ENCODE measurements at regions not wholly inside any gene's neighbourhood (a gene's known extent, or its start where the extent isn't known, plus 50 kb on each side); places are given as distances from the start of the nearest gene placed in this dataset.

DNA sequence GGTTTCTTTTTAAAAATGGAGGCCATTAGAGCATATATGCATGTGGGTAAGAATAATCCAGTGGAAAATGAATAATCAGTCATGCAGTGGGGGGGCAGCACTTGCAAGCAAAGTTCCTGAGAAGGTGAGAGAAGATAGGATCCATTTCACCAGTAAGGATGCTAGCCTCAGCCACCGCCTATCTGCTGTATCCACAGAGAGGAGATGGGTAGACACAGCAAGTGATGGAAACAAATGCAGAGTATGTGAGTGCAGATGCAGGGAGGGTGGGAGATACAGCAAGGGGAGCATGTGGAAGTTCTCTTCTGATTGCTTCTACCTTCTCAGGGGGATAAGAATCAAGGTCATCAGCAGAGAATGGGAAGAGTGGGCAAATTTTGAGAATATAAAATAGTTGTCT lies 171.4 kb upstream of the PDE1C start:
- H4K20me1 ChIP-seq (ENCODE audit: control insufficient read depth, extremely low read depth, insufficient read depth, low read length), result no peaks in the 10 kb centered on the region
- no peaks in the 10 kb centered on the region for H3K79me2 ChIP-seq (ENCODE audit: control insufficient read depth, insufficient read depth, low read length)
- H3K4me3 ChIP-seq (ENCODE audit: control insufficient read depth in 2 of 3, extremely low read depth in 1 of 3, insufficient read depth in 2 of 3, low read depth in 1 of 3, low read length in 3 of 3), result no peak overlapping the region
- peaks cover 3% of the 10 kb centered on the region for H3K27me3 ChIP-seq (ENCODE audit: control insufficient read depth, extremely low read depth, insufficient read depth, low read length)
- no peak for TF ChIP-seq EZH2 (IDR thresholded peaks at IDR 0.05; ENCODE audit: low read length)
- TF ChIP-seq, protein P1, sequence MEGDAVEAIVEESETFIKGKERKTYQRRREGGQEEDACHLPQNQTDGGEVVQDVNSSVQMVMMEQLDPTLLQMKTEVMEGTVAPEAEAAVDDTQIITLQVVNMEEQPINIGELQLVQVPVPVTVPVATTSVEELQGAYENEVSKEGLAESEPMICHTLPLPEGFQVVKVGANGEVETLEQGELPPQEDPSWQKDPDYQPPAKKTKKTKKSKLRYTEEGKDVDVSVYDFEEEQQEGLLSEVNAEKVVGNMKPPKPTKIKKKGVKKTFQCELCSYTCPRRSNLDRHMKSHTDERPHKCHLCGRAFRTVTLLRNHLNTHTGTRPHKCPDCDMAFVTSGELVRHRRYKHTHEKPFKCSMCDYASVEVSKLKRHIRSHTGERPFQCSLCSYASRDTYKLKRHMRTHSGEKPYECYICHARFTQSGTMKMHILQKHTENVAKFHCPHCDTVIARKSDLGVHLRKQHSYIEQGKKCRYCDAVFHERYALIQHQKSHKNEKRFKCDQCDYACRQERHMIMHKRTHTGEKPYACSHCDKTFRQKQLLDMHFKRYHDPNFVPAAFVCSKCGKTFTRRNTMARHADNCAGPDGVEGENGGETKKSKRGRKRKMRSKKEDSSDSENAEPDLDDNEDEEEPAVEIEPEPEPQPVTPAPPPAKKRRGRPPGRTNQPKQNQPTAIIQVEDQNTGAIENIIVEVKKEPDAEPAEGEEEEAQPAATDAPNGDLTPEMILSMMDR (optimal IDR thresholded peaks at IDR 0.05 in 1 of 3, IDR thresholded peaks at IDR 0.05 in 1 of 3, conservative IDR thresholded peaks at IDR 0.05 in 1 of 3; ENCODE audit: extremely low read depth in 1 of 3, insufficient read depth in 2 of 3, low read length in 3 of 3), result no peak
- H3K9ac ChIP-seq (ENCODE audit: control insufficient read depth, extremely low read depth, insufficient read depth, low read length), result no peak overlapping the region
- H3K36me3 ChIP-seq (ENCODE audit: control insufficient read depth in 2 of 2, extremely low read depth in 1 of 2, insufficient read depth in 2 of 2, low read length in 2 of 2), result no peaks in the 10 kb centered on the region
- dilution Hi-C loops (cut with MboI; ENCODE audit: extremely low pct_ligation_motif_present, low sequenced_read_pairs), result no loop called here
- H2AFZ ChIP-seq (ENCODE audit: control insufficient read depth, low read length), result no peak overlapping the region
- H3K9me1 ChIP-seq (ENCODE audit: control insufficient read depth, extremely low read depth, insufficient read depth, low read length), result no peaks in the 10 kb centered on the region
- no peaks in the 10 kb centered on the region for H3K4me1 ChIP-seq (ENCODE audit: control insufficient read depth, extremely low read depth, insufficient read depth, low read length)
- H3K27ac ChIP-seq (ENCODE audit: control insufficient read depth, insufficient read depth, low read length), result no peak overlapping the region
- DNase-seq (ENCODE audit: low read depth, low spot score), result no peak
- no peak for FAIRE-seq
- H3K9me3 ChIP-seq (ENCODE audit: control insufficient read depth, low read depth, low read length), result no peaks in the 10 kb centered on the region
- no peak overlapping the region for H3K4me2 ChIP-seq (ENCODE audit: control insufficient read depth, extremely low read depth, insufficient read depth, low read depth, low read length)

DNA sequence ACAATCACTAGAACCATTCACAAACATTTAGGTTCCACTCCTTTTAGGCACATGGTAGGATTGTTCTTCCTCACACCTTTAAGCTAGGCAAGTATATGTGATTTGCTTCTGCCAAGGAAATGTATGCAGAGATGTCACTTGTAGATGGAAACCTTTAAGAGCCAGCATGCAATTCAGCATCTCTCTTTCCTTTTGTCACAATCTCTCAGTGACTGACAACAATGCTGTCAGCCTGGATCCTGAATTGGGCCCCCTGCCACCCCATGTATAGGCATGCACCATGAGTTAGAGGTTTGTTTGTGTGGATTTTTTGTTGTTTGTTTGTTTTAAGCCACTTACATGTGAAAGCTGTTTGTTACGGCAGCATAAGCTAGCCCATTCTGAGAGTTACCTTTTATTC lies 169.6 kb upstream of the PDE1C start:
- Histone ChIP-seq H3K9me1 (ENCODE audit: control insufficient read depth, extremely low read depth, insufficient read depth, low read length) (no peaks in the 10 kb centered on the region), H3K4me2 (ENCODE audit: control insufficient read depth, extremely low read depth, insufficient read depth, low read depth, low read length) (no peak overlapping the region), H3K4me1 (ENCODE audit: control insufficient read depth, extremely low read depth, insufficient read depth, low read length) (no peaks in the 10 kb centered on the region), H3K79me2 (ENCODE audit: control insufficient read depth, insufficient read depth, low read length) (no peaks in the 10 kb centered on the region), H3K36me3 (ENCODE audit: control insufficient read depth in 2 of 2, extremely low read depth in 1 of 2, insufficient read depth in 2 of 2, low read length in 2 of 2) (no peaks in the 10 kb centered on the region), H2AFZ (ENCODE audit: control insufficient read depth, low read length) (no peak overlapping the region), H3K4me3 (ENCODE audit: control insufficient read depth in 2 of 3, extremely low read depth in 1 of 3, insufficient read depth in 2 of 3, low read depth in 1 of 3, low read length in 3 of 3) (no peak overlapping the region), H3K27me3 (ENCODE audit: control insufficient read depth, extremely low read depth, insufficient read depth, low read length) (peaks cover 3% of the 10 kb centered on the region), H3K9me3 (ENCODE audit: control insufficient read depth, low read depth, low read length) (no peaks in the 10 kb centered on the region), H3K27ac (ENCODE audit: control insufficient read depth, insufficient read depth, low read length) (no peak overlapping the region), H4K20me1 (ENCODE audit: control insufficient read depth, extremely low read depth, insufficient read depth, low read length) (no peaks in the 10 kb centered on the region), H3K9ac (ENCODE audit: control insufficient read depth, extremely low read depth, insufficient read depth, low read length) (no peak overlapping the region)
- TF ChIP-seq EZH2 (IDR thresholded peaks at IDR 0.05; ENCODE audit: low read length), result no peak
- TF ChIP-seq, protein P1 (optimal IDR thresholded peaks at IDR 0.05 in 1 of 3, IDR thresholded peaks at IDR 0.05 in 1 of 3, conservative IDR thresholded peaks at IDR 0.05 in 1 of 3; ENCODE audit: extremely low read depth in 1 of 3, insufficient read depth in 2 of 3, low read length in 3 of 3), result no peak
- dilution Hi-C loops (cut with MboI; ENCODE audit: extremely low pct_ligation_motif_present, low sequenced_read_pairs), result no loop called here
- DNase-seq (ENCODE audit: low read depth, low spot score) (no peak), FAIRE-seq (no peak)
